SKM-1 (cell line): ENCODE measurements at regions not wholly inside any gene's neighbourhood (a gene's known extent, or its start where the extent isn't known, plus 50 kb on each side); places are given as distances from the start of the nearest gene placed in this dataset.
A peak's percentile ranks its signal among the peaks of the same experiment; 100 is the strongest.
"Not testable (repeated sequence)": the region's sequence is repeated elsewhere in the genome, so short reads cannot be mapped to it uniquely, and the experiment has no call there.

ENCODE experiments used
- DNase-seq: peaks from one replicate; lab custom pipeline; 2025; ENCODE audit not compliant: unreplicated experiment; lab: John Stamatoyannopoulos, UW

DNA sequence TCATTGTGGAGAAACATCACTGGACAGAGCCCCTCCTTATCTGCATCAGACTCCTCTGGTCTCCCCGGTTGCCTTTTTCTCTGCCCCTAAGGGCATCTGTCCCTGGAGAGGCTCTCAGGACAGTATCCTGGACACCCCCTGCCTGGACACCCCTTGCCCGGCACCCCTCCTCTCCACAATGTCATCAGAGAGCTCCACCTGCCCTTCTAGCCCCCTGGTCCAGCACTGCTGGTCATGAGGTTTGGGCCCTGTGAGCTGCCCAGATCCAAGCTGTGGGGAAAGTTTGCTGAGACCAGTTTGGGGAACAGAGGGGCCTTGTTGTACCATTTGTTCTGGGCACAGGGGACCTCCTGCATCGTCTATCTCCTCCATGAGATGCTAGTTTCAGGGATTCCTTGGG, 335.2 kb downstream of the CACNA1B start:
- not testable (repeated sequence) for DNase-seq

DNA sequence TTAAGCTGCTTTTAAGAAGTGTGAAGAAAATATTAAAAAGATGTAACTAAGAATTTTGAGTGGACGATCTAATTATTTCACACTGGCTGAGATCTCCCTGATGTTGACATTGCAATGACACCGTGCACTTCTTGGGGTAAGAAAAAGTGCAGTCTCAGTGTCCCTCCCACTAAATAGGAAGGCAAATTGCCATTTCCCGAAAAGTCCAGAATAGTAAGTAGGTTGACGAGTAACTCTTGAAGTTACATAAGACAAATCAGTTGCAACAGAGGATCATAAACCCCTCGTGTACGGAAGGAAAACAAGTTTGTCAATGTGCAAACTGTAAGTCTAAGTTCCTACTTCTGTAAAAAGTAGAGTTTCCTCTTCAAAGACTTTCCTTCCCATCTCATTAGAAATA, 336.2 kb downstream of the CACNA1B start:
- DNase-seq, result peak; percentile 14

DNA sequence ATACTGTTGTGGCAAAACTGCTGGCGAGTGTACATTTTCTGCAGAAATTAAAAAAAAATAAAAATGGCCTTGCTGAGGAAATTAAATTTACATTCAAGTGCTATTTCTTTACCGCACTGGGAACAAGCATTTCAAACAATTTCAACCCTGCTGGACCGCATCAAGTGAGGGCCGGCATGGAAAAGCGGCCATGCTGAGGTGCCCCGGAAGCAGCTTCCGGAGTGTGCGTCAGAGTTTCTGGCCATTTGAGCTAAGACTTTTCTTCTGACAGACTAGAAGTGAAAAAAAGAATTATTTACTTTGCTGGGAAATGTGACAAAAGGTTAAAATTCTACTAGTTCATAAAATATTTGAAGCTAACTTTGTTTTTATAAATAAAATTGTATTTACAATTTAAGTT, 337.0 kb downstream of the CACNA1B start:
- DNase-seq, result not testable (repeated sequence)

DNA sequence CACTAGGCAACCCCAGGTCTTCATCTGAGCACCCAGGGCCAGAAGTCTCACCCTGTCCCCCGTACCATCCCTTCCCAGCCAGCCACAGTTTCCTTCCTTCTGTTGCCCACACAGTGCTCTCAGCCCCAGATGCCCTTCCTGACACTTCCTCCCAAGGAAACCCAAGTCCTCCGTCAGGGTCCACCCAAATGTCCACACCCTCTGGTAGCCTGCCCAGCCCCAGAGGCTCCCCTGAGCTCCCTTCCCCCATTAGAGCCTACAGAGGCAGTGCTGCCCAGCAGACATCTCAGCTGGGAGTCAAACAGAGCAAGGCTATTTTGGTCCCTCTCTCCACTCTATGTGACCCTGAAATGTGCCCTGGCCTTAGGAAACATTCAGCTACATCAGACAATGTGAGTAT, 338.0 kb downstream of the CACNA1B start:
- not testable (repeated sequence) for DNase-seq

DNA sequence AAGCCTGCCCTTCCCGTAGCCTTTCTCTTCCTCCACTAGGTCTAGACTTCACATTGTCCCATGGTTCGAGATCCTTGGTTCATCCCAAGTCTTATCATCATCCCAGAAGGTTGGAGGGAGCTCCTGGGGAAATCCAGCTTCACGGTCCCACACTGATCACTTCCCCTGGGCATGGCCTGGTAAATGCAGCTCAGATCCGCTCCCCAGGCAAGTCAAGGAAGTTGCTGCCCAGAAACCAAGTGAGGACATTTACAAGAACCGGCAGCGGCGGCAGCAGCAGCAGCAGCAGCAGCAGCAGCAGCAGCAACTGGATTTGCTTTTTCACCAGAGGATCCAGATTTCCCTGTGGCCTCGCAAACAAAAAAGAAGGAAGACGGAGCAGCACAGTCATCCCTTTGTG, 339.2 kb downstream of the CACNA1B start:
- DNase-seq, result not testable (repeated sequence)

DNA sequence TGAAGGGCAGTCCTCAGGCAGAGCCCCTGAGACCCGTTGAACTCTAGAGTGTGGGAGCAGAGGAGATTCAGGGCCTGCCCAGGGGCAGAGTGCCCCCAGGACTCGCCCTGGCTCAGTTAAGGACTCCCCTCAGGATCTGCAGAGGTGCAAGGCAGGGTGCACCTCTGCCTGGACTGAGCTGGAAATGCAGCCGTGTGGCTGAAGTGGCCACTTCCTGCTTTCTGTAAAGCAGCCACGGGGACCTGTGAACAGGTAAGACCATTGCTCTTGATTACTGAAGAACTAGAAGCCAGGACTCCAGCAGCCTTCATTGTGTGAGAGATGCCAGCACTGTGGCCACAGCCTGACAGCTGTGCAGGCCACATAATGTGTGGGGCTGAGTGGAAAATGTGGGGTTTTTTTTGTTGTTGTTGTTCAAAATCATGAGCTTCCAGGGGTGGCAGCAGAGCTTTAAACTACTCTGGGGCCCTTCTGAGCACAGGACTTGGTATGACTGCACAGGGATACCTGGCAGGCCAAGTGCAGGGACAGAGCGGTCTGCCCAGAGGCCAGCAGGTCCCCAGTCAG, 339.8 kb downstream of the CACNA1B start:
- not testable (repeated sequence) for DNase-seq

DNA sequence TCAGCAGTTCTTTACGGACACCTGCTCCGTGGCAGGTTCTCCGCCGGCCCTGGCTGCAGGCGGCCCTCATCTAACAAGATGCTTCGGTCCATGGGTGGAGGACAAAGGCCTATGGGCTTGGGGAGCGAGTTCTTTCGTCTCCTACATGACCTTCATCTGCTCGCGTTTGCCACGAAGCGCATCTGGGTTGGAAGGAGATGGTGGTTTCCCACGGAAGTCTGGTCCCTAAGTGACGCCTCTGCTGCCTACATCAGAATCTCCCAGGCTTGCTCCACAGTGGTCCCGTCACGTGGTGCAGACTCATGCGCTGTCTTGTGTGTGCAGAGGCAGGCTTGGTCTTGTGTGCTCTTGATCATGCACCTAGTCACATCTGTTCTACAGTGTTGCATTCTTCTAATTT, 341.7 kb downstream of the CACNA1B start:
- DNase-seq, result not testable (repeated sequence)

DNA sequence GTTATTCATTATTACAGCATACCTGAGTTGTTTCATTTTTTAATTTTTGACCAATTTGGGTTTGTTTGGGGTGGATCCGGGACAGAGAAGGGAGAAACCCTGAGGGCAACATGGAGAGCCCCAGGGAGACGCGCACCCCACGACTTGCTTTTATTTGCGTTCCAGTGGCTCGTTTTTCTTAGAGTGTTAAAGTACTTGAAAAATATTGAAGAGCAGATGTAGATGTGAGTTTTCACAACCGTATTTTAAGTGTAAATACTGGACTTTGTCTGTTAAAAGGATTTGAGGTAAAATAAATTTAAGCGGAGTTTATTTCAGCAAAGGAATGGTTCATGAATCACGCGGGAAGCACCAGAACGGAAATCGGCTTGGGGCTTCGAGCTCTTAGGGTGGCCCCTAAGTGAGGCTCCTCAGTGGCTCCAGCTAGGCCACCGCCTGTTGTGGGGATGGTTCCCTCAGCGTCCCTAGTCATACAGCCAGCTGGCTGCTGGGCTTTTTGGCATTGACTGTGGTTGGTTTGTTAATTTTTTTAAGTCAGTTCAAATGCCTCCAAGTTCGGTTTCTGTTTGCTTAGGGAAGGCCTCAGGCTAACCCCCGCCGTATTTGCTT, 344.0 kb downstream of the CACNA1B start:
- not testable (repeated sequence) for DNase-seq

DNA sequence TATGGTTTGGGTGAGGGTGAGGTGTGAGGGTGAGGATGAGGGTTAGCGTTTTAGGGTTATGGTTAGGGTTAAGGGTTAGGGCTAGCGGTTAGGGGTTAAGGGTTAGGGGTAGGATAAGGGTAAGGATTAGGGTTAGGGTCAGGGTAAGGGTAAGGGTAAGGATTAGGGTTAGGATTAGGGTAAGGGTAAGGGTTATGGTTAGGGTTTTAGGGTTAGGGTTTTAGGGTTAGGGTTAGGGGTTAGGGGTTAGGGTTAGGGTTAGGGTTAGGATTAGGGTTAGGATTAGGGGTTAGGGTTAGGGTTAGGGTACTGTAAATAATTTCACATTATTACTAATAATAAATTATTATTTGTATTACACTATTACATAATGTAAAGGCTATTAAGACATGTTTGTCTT, 359.5 kb downstream of the CACNA1B start:
- not testable (repeated sequence) for DNase-seq

DNA sequence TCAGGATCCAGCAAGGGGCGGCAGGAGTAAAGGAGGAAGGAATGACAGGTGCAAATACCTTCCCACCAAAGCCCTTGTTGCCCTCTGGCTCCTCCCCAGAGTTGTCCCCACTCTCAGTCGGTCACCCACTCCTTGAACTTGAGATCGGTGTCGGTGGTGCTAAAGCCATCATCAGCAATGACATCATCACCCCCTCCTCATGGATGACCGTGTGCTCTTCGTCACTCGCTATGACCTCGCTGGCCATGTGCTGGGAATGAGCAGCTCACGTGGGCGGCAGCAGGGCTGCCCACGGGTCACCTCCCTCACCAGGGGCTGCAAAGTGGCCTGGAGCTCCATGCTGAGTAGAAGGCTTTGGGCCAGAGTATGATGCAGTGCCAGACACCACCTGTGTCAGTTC, 405.3 kb downstream of the CACNA1B start:
- not testable (repeated sequence) for DNase-seq
